HEK293 (cell line): ENCODE measurements at regions not wholly inside any gene's neighbourhood (a gene's known extent, or its start where the extent isn't known, plus 50 kb on each side); places are given as distances from the start of the nearest gene placed in this dataset.

Source experiments
- CTCF ChIA-PET: fragments of 350-600 bp; formaldehyde crosslinking; extraction: SDS; loops from one replicate; lab custom pipeline; 2021; ENCODE audit warnings: antibody characterized with exemption; lab: Yijun Ruan, JAX
- POLR2A ChIA-PET: fragments of 300-600 bp; formaldehyde crosslinking; extraction: SDS; loops from one replicate; lab custom pipeline; 2020; ENCODE audit warnings: antibody characterized with exemption, inconsistent platforms; lab: Yijun Ruan, JAX
- H3K27ac ChIP-seq: fragments of 200-500 bp; sonication (Bioruptor generic); 2 replicates; pipeline ENCODE4 v1.5.1; 2014; ENCODE audit warnings: low read depth, low read length, control low read depth, inconsistent platforms; ENCODE audit errors: extremely low read depth
- H3K36me3 ChIP-seq, 2 experiments: fragments of 200-500 bp in 1 of 2; sonication (Bioruptor generic) in 1 of 2; 1 replicate in 1 of 2; 2 replicates in 1 of 2; pipeline ENCODE4 v1.5.1; 2014 to 2017; ENCODE audit warnings: inconsistent platforms in 2 of 2, low read length in 2 of 2; ENCODE audit not compliant: control insufficient read depth in 2 of 2, insufficient read depth in 1 of 2
- H3K4me1 ChIP-seq: fragments of 200-500 bp; sonication (Bioruptor generic); 2 replicates; pipeline ENCODE4 v1.5.1; 2014; ENCODE audit warnings: mild to moderate bottlenecking, low read length, inconsistent platforms; ENCODE audit not compliant: control insufficient read depth, insufficient read depth
- H3K4me3 ChIP-seq: 2 replicates; pipeline ENCODE4 v1.5.1; 2011; ENCODE audit warnings: low read depth, mild to moderate bottlenecking, control low read depth, low read length, moderate library complexity
- H3K9me3 ChIP-seq: fragments of 200-500 bp; sonication (Bioruptor generic); 2 replicates; pipeline ENCODE4 v1.5.1; 2014; ENCODE audit warnings: low read depth, low read length, inconsistent platforms; ENCODE audit not compliant: control insufficient read depth, insufficient read depth
- EGR2 ChIP-seq: fragments of 450-650 bp; formaldehyde crosslinking; IDR thresholded peaks from 2 replicates; pipeline ENCODE4 v1.5.1; 2016; ENCODE audit warnings: low read depth, missing biosample characterization, missing genetic modification characterization
- GFI1B ChIP-seq: fragments of 450-650 bp; formaldehyde crosslinking; IDR thresholded peaks from 2 replicates; pipeline ENCODE4 v1.5.1; 2016; ENCODE audit warnings: missing biosample characterization, missing genetic modification characterization
- HOXC10 ChIP-seq: sonication (generic); formaldehyde crosslinking; IDR thresholded peaks from 2 replicates; pipeline ENCODE4 v1.8.1; 2023; ENCODE audit warnings: mild to moderate bottlenecking, missing genetic modification reagents
- HOXD13 ChIP-seq: sonication (generic); formaldehyde crosslinking; IDR thresholded peaks from 2 replicates; pipeline ENCODE4 v1.8.0; 2022; ENCODE audit warnings: missing genetic modification reagents, borderline replicate concordance
- OSR2 ChIP-seq: fragments of 450-650 bp; formaldehyde crosslinking; IDR thresholded peaks from 2 replicates; pipeline ENCODE4 v1.5.1; 2016; ENCODE audit warnings: missing biosample characterization, missing genetic modification characterization
- SCRT2 ChIP-seq: fragments of 450-650 bp; formaldehyde crosslinking; IDR thresholded peaks from 2 replicates; pipeline ENCODE4 v1.5.1; 2016; ENCODE audit warnings: missing biosample characterization, missing genetic modification characterization
- TRIM28 ChIP-seq: IDR thresholded peaks from 2 replicates; pipeline ENCODE4 v1.6.1; 2011; ENCODE audit warnings: low read length, control low read depth, borderline replicate concordance
- ZFP41 ChIP-seq: fragments of 450-650 bp; formaldehyde crosslinking; IDR thresholded peaks from 2 replicates; pipeline ENCODE4 v1.5.1; 2016; ENCODE audit warnings: missing biosample characterization, missing genetic modification characterization, borderline replicate concordance
- ZNF133 ChIP-seq: fragments of 450-650 bp; formaldehyde crosslinking; IDR thresholded peaks from 2 replicates; pipeline ENCODE4 v1.5.1; 2016; ENCODE audit warnings: missing biosample characterization, missing genetic modification characterization
- ZNF221 ChIP-seq: fragments of 450-650 bp; formaldehyde crosslinking; IDR thresholded peaks from 2 replicates; pipeline ENCODE4 v1.5.1; 2017; ENCODE audit warnings: missing biosample characterization, missing genetic modification characterization, borderline replicate concordance
- ZNF366 ChIP-seq: fragments of 450-650 bp; formaldehyde crosslinking; conservative IDR thresholded peaks from 2 replicates; pipeline ENCODE4 v1.5.1; 2016; ENCODE audit warnings: missing biosample characterization, missing genetic modification characterization
- ZNF510 ChIP-seq: fragments of 450-650 bp; formaldehyde crosslinking; IDR thresholded peaks from 2 replicates; pipeline ENCODE4 v1.5.1; 2018; ENCODE audit warnings: mild to moderate bottlenecking, missing genetic modification characterization, missing biosample characterization; ENCODE audit not compliant: insufficient replicate concordance
- ZNF558 ChIP-seq: fragments of 450-650 bp; formaldehyde crosslinking; IDR thresholded peaks from 2 replicates; pipeline ENCODE4 v1.5.1; 2016; ENCODE audit warnings: missing biosample characterization, missing genetic modification characterization
- ZNF561 ChIP-seq: fragments of 450-650 bp; IDR thresholded peaks from 2 replicates; pipeline ENCODE4 v1.5.1; 2018; ENCODE audit warnings: missing biosample characterization, missing genetic modification characterization, borderline replicate concordance
- ZNF580 ChIP-seq: fragments of 450-650 bp; formaldehyde crosslinking; IDR thresholded peaks from 2 replicates; pipeline ENCODE4 v1.5.1; 2016; ENCODE audit warnings: missing biosample characterization, missing genetic modification characterization
- ZNF629 ChIP-seq: fragments of 450-650 bp; formaldehyde crosslinking; IDR thresholded peaks from 2 replicates; pipeline ENCODE4 v1.5.1; 2017; ENCODE audit warnings: missing biosample characterization, missing genetic modification characterization
- ZNF664 ChIP-seq: fragments of 450-650 bp; formaldehyde crosslinking; IDR thresholded peaks from 2 replicates; pipeline ENCODE4 v1.5.1; 2016; ENCODE audit warnings: missing biosample characterization, missing genetic modification characterization
- ZNF747 ChIP-seq: fragments of 450-650 bp; formaldehyde crosslinking; IDR thresholded peaks from 2 replicates; pipeline ENCODE4 v1.5.1; 2016; ENCODE audit warnings: missing biosample characterization, missing genetic modification characterization
- ZNF830 ChIP-seq: fragments of 450-650 bp; IDR thresholded peaks from 2 replicates; pipeline ENCODE4 v1.5.0; 2018; ENCODE audit warnings: missing biosample characterization, missing genetic modification characterization, low read depth, mild to moderate bottlenecking, moderate library complexity
- TF ChIP-seq, protein P1 (sequence below): fragments of 450-650 bp; formaldehyde crosslinking; IDR thresholded peaks from 2 replicates; pipeline ENCODE4 v1.5.1; 2016; ENCODE audit warnings: missing biosample characterization, missing genetic modification characterization
- TF ChIP-seq, protein P2 (sequence below): fragments of 450-650 bp; formaldehyde crosslinking; IDR thresholded peaks from 2 replicates; pipeline ENCODE4 v1.5.1; 2016; ENCODE audit warnings: missing biosample characterization, missing genetic modification characterization

DNA sequence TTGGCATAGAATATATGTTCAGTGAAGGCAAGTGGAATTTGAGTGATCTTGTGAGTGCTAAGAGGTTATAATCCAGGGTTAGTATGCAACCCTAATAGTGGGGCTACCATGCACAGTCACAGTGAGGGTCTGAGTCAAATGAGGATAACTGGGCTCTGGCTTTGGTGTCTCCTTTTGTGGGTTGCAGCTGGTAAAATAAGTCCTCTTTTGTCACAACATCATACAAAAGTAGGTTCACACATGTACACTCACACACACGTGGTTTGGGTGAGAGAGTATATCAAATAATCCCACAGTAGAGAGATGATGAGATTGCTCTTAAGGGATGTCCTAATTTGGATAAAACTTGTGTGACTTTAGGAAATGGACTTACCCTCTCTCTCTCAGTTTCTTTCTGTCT is 79.6 kb upstream of the EOLA2 start (continued):
- TF ChIP-seq, protein P1, sequence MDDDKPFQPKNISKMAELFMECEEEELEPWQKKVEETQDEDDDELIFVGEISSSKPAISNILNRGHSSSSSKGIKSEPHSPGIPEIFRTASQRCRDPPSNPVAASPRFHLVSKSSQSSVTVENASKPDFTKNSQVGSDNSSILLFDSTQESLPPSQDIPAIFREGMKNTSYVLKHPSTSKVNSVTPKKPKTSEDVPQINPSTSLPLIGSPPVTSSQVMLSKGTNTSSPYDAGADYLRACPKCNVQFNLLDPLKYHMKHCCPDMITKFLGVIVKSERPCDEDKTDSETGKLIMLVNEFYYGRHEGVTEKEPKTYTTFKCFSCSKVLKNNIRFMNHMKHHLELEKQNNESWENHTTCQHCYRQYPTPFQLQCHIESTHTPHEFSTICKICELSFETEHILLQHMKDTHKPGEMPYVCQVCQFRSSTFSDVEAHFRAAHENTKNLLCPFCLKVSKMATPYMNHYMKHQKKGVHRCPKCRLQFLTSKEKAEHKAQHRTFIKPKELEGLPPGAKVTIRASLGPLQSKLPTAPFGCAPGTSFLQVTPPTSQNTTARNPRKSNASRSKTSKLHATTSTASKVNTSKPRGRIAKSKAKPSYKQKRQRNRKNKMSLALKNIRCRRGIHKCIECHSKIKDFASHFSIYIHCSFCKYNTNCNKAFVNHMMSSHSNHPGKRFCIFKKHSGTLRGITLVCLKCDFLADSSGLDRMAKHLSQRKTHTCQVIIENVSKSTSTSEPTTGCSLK (tag by site-specific recombination) = no peak
- TF ChIP-seq ZNF629 (tag by site-specific recombination) (no peak), ZNF830 (tag by site-specific recombination) (no peak)

DNA sequence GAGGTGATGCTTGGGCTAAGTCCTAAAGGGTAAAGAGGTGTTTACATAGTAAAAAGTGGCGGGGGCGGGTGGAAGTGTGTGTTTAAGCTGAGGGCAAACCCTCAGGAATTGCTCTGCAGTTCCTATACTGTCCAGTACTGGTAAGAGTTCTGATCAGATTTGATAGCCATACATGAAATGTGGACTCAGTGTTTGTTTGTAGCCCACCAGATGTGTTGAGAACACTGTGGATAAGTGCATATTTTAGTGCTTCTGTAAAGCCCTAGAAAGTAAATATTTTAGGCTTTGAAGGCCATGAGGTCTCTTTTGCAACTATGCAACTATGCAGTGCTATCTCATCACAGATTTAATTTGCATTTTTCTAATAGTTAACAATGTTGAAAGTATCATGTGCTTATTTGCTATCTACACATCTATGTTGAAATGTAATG is 80.7 kb upstream of the EOLA2 start:
- no peak for TF ChIP-seq ZNF747
- no peak for TF ChIP-seq ZNF510 (tag by site-specific recombination)
- no peak for TF ChIP-seq HOXD13
- no peak for TF ChIP-seq ZNF133 (tag by site-specific recombination)
- TF ChIP-seq GFI1B = no peak
- TF ChIP-seq ZNF664 (tag by site-specific recombination) = no peak
- TF ChIP-seq, all 188 proteins: peak for 0
- H3K36me3 ChIP-seq = no peaks in the 10 kb centered on the region
- POLR2A ChIA-PET = no interaction called here
- no peak overlapping the region for H3K27ac ChIP-seq
- no peaks in the 10 kb centered on the region for H3K9me3 ChIP-seq
- H3K4me1 ChIP-seq = no peaks in the 10 kb centered on the region
- CTCF ChIA-PET = interaction anchor here (0.7 kb wide), 1 partner anchor 661 kb away, joined by 3 read pairs; no protein-coding TSS in a partner anchor
- no peak overlapping the region for H3K4me3 ChIP-seq

DNA sequence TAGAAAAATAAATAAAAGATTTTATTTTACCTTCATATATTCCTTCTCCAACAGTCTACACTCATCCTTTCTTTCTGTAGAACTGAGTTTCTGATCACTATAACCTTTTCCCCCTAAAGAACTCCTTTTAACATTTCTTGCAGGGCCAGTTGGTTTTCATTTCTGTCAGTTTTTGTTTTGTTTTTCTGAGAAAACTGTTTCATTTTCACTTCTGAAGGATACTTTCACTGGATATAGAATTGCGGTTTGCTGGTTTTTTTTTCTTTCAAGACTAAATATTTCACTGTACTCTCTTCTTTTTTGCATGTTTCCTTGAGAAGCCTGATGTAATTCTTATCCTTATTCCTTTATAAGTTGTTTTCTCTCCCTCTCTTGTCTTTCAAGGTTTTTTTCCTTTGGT is 90.4 kb upstream of the EOLA2 start:
- Histone ChIP-seq H3K36me3 (no peaks in the 10 kb centered on the region), H3K4me3 (no peak overlapping the region), H3K9me3 (no peaks in the 10 kb centered on the region; the same call in 1 of the 2 replicates), H3K27ac (no peak overlapping the region), H3K4me1 (no peaks in the 10 kb centered on the region)
- TF ChIP-seq ZNF366 = no peak
- no peak for TF ChIP-seq ZNF580 (tag by site-specific recombination)
- TF ChIP-seq ZNF558 = no peak
- no peak for TF ChIP-seq ZNF221 (tag by site-specific recombination)
- TF ChIP-seq EGR2 (tag by site-specific recombination) = no peak
- no peak for TF ChIP-seq ZFP41
- no peak for TF ChIP-seq HOXC10 (CRISPR knock-in tag)
- no peak for TF ChIP-seq ZNF561 (tag by site-specific recombination)
- TF ChIP-seq, protein P2, sequence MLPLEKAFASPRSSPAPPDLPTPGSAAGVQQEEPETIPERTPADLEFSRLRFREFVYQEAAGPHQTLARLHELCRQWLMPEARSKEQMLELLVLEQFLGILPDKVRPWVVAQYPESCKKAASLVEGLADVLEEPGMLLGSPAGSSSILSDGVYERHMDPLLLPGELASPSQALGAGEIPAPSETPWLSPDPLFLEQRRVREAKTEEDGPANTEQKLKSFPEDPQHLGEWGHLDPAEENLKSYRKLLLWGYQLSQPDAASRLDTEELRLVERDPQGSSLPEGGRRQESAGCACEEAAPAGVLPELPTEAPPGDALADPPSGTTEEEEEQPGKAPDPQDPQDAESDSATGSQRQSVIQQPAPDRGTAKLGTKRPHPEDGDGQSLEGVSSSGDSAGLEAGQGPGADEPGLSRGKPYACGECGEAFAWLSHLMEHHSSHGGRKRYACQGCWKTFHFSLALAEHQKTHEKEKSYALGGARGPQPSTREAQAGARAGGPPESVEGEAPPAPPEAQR (tag by site-specific recombination) = no peak
- no peak for TF ChIP-seq OSR2 (tag by site-specific recombination)
- no peak for TF ChIP-seq TRIM28
- no peak for TF ChIP-seq SCRT2 (tag by site-specific recombination)
- ChIA-PET POLR2A (no interaction called here), CTCF (no interaction called here)
